ENCODE measurements at regions not wholly inside any gene's neighbourhood (a gene's known extent, or its start where the extent isn't known, plus 50 kb on each side); places are given as distances from the start of the nearest gene placed in this dataset.

DNA sequence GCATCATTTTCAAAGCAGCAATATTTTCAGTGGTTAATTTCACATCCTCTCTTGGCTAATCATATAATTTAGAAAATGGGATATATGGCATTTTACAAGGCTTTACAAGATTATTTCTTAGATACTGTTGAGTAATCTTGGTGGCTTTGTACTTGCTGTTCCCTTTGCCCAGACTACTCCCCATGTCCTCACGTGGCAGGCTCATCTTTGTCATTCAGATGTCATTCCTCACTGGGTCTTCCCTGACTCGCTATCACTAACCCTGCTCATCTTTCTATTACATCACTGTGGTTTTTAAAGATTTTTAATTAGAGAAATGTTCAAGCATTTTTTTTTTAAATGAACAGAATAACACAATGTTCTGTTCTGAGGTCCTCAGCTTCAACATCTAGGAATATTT lies 240.0 kb upstream of the IRX5 start (continued):
- TF ChIP-seq, protein P1, sequence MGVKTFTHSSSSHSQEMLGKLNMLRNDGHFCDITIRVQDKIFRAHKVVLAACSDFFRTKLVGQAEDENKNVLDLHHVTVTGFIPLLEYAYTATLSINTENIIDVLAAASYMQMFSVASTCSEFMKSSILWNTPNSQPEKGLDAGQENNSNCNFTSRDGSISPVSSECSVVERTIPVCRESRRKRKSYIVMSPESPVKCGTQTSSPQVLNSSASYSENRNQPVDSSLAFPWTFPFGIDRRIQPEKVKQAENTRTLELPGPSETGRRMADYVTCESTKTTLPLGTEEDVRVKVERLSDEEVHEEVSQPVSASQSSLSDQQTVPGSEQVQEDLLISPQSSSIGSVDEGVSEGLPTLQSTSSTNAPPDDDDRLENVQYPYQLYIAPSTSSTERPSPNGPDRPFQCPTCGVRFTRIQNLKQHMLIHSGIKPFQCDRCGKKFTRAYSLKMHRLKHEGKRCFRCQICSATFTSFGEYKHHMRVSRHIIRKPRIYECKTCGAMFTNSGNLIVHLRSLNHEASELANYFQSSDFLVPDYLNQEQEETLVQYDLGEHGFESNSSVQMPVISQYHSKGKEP (tag by site-specific recombination; IDR thresholded peaks at IDR 0.05), result no peak
- TF ChIP-seq ZFP37 (tag by site-specific recombination; IDR thresholded peaks at IDR 0.05) (no peak), SCRT2 (tag by site-specific recombination; IDR thresholded peaks at IDR 0.05) (no peak), ZNF274 (IDR thresholded peaks at IDR 0.05; ENCODE audit: low read length) (no peak), ZNF274 (tag by site-specific recombination; IDR thresholded peaks at IDR 0.05; ENCODE audit: borderline replicate concordance) (no peak)

DNA sequence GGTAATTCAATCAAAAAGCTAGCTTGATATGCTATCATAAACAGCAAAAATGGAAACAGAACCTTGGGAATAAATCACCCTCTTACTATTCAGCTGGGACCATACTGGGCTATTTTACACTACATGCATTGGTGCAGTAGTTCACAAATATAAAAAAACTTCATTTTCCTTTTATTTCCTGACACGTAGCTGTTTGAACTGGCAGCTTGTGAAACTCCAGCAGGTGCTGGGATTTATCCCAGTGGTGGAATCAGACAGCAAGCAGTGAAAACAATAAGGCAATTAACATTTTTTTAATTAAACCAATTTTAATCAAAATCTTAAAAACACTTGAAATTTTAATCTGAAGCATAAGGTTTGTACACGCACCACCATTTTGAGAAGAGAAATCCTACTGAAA lies 240.4 kb upstream of the IRX5 start:
- ChIA-PET POLR2A (no interaction called here), CTCF (no interaction called here)
- Histone ChIP-seq H3K27ac (ENCODE audit: extremely low read depth, low read depth, low read length) (no peak overlapping the region), H3K9me3 (ENCODE audit: control insufficient read depth, insufficient read depth, low read depth, low read length) (no peaks in the 10 kb centered on the region), H3K4me3 (ENCODE audit: low read depth, low read length) (no peak overlapping the region), H3K36me3 (ENCODE audit: control insufficient read depth in 2 of 2, insufficient read depth in 1 of 2, low read length in 2 of 2) (no peaks in the 10 kb centered on the region), H3K4me1 (ENCODE audit: control insufficient read depth, insufficient read depth, low read length) (no peaks in the 10 kb centered on the region)
- TF ChIP-seq ZNF629 (tag by site-specific recombination; IDR thresholded peaks at IDR 0.05) (no peak), RBAK (tag by site-specific recombination; IDR thresholded peaks at IDR 0.05) (no peak), ZNF274 (IDR thresholded peaks at IDR 0.05; ENCODE audit: low read length) (no peak), ZNF274 (tag by site-specific recombination; IDR thresholded peaks at IDR 0.05; ENCODE audit: borderline replicate concordance) (no peak), ZBTB48 (tag by site-specific recombination; IDR thresholded peaks at IDR 0.05) (no peak), ZNF174 (tag by site-specific recombination; IDR thresholded peaks at IDR 0.05) (no peak), ZNF24 (tag by site-specific recombination; IDR thresholded peaks at IDR 0.05) (no peak), ZNF776 (tag by site-specific recombination; IDR thresholded peaks at IDR 0.05; ENCODE audit: borderline replicate concordance) (no peak), ZNF175 (tag by site-specific recombination; IDR thresholded peaks at IDR 0.05) (no peak), ZBTB1 (tag by site-specific recombination; IDR thresholded peaks at IDR 0.05) (no peak)
- TF ChIP-seq, protein P2, sequence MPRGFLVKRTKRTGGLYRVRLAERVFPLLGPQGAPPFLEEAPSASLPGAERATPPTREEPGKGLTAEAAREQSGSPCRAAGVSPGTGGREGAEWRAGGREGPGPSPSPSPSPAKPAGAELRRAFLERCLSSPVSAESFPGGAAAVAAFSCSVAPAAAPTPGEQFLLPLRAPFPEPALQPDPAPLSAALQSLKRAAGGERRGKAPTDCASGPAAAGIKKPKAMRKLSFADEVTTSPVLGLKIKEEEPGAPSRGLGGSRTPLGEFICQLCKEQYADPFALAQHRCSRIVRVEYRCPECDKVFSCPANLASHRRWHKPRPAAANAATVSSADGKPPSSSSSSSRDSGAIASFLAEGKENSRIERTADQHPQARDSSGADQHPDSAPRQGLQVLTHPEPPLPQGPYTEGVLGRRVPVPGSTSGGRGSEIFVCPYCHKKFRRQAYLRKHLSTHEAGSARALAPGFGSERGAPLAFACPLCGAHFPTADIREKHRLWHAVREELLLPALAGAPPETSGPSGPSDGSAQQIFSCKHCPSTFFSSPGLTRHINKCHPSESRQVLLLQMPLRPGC (tag by site-specific recombination; IDR thresholded peaks at IDR 0.05), result no peak
- TF ChIP-seq, protein P3, sequence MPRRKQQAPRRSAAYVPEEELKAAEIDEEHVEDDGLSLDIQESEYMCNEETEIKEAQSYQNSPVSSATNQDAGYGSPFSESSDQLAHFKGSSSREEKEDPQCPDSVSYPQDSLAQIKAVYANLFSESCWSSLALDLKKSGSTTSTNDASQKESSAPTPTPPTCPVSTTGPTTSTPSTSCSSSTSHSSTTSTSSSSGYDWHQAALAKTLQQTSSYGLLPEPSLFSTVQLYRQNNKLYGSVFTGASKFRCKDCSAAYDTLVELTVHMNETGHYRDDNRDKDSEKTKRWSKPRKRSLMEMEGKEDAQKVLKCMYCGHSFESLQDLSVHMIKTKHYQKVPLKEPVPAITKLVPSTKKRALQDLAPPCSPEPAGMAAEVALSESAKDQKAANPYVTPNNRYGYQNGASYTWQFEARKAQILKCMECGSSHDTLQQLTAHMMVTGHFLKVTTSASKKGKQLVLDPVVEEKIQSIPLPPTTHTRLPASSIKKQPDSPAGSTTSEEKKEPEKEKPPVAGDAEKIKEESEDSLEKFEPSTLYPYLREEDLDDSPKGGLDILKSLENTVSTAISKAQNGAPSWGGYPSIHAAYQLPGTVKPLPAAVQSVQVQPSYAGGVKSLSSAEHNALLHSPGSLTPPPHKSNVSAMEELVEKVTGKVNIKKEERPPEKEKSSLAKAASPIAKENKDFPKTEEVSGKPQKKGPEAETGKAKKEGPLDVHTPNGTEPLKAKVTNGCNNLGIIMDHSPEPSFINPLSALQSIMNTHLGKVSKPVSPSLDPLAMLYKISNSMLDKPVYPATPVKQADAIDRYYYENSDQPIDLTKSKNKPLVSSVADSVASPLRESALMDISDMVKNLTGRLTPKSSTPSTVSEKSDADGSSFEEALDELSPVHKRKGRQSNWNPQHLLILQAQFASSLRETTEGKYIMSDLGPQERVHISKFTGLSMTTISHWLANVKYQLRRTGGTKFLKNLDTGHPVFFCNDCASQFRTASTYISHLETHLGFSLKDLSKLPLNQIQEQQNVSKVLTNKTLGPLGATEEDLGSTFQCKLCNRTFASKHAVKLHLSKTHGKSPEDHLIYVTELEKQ (tag by site-specific recombination; IDR thresholded peaks at IDR 0.05; ENCODE audit: borderline replicate concordance), result no peak
- TF ChIP-seq, protein P4, sequence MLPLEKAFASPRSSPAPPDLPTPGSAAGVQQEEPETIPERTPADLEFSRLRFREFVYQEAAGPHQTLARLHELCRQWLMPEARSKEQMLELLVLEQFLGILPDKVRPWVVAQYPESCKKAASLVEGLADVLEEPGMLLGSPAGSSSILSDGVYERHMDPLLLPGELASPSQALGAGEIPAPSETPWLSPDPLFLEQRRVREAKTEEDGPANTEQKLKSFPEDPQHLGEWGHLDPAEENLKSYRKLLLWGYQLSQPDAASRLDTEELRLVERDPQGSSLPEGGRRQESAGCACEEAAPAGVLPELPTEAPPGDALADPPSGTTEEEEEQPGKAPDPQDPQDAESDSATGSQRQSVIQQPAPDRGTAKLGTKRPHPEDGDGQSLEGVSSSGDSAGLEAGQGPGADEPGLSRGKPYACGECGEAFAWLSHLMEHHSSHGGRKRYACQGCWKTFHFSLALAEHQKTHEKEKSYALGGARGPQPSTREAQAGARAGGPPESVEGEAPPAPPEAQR (tag by site-specific recombination; IDR thresholded peaks at IDR 0.05), result no peak
- TF ChIP-seq, protein P5, sequence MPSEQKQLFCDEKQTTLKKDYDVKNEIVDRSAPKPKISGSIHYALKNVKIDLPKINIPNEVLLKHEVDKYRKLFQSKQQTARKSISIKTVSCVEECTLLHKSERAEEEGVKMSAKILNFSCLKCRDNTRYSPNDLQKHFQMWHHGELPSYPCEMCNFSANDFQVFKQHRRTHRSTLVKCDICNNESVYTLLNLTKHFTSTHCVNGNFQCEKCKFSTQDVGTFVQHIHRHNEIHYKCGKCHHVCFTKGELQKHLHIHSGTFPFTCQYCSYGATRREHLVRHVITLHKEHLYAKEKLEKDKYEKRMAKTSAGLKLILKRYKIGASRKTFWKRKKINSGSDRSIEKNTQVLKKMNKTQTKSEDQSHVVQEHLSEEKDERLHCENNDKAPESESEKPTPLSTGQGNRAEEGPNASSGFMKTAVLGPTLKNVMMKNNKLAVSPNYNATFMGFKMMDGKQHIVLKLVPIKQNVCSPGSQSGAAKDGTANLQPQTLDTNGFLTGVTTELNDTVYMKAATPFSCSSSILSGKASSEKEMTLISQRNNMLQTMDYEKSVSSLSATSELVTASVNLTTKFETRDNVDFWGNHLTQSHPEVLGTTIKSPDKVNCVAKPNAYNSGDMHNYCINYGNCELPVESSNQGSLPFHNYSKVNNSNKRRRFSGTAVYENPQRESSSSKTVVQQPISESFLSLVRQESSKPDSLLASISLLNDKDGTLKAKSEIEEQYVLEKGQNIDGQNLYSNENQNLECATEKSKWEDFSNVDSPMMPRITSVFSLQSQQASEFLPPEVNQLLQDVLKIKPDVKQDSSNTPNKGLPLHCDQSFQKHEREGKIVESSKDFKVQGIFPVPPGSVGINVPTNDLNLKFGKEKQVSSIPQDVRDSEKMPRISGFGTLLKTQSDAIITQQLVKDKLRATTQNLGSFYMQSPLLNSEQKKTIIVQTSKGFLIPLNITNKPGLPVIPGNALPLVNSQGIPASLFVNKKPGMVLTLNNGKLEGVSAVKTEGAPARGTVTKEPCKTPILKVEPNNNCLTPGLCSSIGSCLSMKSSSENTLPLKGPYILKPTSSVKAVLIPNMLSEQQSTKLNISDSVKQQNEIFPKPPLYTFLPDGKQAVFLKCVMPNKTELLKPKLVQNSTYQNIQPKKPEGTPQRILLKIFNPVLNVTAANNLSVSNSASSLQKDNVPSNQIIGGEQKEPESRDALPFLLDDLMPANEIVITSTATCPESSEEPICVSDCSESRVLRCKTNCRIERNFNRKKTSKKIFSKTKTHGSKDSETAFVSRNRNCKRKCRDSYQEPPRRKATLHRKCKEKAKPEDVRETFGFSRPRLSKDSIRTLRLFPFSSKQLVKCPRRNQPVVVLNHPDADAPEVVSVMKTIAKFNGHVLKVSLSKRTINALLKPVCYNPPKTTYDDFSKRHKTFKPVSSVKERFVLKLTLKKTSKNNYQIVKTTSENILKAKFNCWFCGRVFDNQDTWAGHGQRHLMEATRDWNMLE (tag by site-specific recombination; conservative IDR thresholded peaks at IDR 0.05; ENCODE audit: low read depth), result no peak
